HepG2 (cell line): ENCODE measurements at regions not wholly inside any gene's neighbourhood (a gene's known extent, or its start where the extent isn't known, plus 50 kb on each side); places are given as distances from the start of the nearest gene placed in this dataset.
"Not testable (repeated sequence)": the region's sequence is repeated elsewhere in the genome, so short reads cannot be mapped to it uniquely, and the experiment has no call there.

Experiments used
- ATAC-seq: fragments of 200-7000 bp; cut with Tn5 transposase; 3 replicates; pipeline ENCODE4 v1.9.1; 2020; ENCODE audit warnings: mild to moderate bottlenecking, moderate library complexity
- BruUV-seq: library from RNA; stranded (reverse); fragments of 400-500 nt; replicated peaks from 2 replicates; lab custom pipeline; 2021; lab: Mats Ljungman, UMichigan
- CTCF ChIA-PET: fragments of 300-600 bp; formaldehyde crosslinking; extraction: SDS; loops from one replicate; lab custom pipeline; 2021; ENCODE audit warnings: low total read pairs, inconsistent platforms, low intra/inter-chr PET ratio; lab: Yijun Ruan, JAX
- POLR2A ChIA-PET: fragments of 350-600 bp; sonication (Branson Sonifier 250); formaldehyde crosslinking; loops from one replicate; lab custom pipeline; 2020; ENCODE audit warnings: antibody characterized with exemption, inconsistent platforms; lab: Yijun Ruan, JAX
- DNase-seq: peaks from one replicate; pipeline ENCODE4 v3.0.0-alpha.2; 2015; ENCODE audit warnings: low spot score
- FAIRE-seq: peaks from 3 replicates; lab custom pipeline; 2011; peaks lifted over from hg19 to GRCh38; lab: Jason Lieb, UNC
- H2AFZ ChIP-seq: one replicate; pipeline ENCODE4 v1.6.1; 2011; ENCODE audit warnings: low read length, inconsistent platforms
- H3K27ac ChIP-seq: fragments of 300-600 bp; 3 replicates; pipeline ENCODE4 v1.8.0; 2011; ENCODE audit warnings: mixed run types, mild to moderate bottlenecking, mixed read lengths, low read length, inconsistent platforms; ENCODE audit not compliant: insufficient read depth; ENCODE audit errors: extremely low read length
- H3K27me3 ChIP-seq, 2 experiments: fragments of 200-600 bp in 1 of 2; 2 replicates in 1 of 2; 3 replicates in 1 of 2; pipeline versions ENCODE4 v1.6.0 to v1.8.0; 2011; ENCODE audit warnings: low read length in 2 of 2, mild to moderate bottlenecking in 2 of 2, moderate library complexity in 2 of 2, inconsistent platforms in 1 of 2; ENCODE audit not compliant: insufficient read depth in 2 of 2, control insufficient read depth in 1 of 2
- H3K36me3 ChIP-seq, 2 experiments: fragments of 200-600 bp in 1 of 2; replicated peaks in 1 of 2; 2 replicates in 1 of 2; 3 replicates in 1 of 2; pipeline versions ENCODE4 v1.5.1 to v1.8.0; 2011; ENCODE audit warnings: low read length in 2 of 2, inconsistent platforms in 1 of 2; ENCODE audit not compliant: insufficient read depth in 2 of 2, control insufficient read depth in 1 of 2
- H3K4me1 ChIP-seq: 2 replicates; pipeline ENCODE4 v1.5.1; 2012; ENCODE audit warnings: low read length, inconsistent platforms; ENCODE audit not compliant: insufficient read depth
- H3K4me2 ChIP-seq: 2 replicates; pipeline ENCODE4 v1.6.0; 2011; ENCODE audit warnings: low read depth, low read length, inconsistent platforms
- H3K4me3 ChIP-seq, 3 experiments: fragments of 200-600 bp in 1 of 3; sonication (generic), shearing (Covaris generic) in 1 of 3; replicated peaks in 1 of 3; 2 replicates each; pipeline ENCODE4 v1.5.1; 2011 to 2016; ENCODE audit warnings: low read length in 3 of 3, inconsistent platforms in 2 of 3, low read depth in 2 of 3, mild to moderate bottlenecking in 2 of 3, control low read depth in 1 of 3, mixed read lengths in 1 of 3; ENCODE audit not compliant: insufficient read depth in 1 of 3
- H3K79me2 ChIP-seq: one replicate; pipeline ENCODE4 v1.6.1; 2011; ENCODE audit warnings: low read length, inconsistent platforms; ENCODE audit not compliant: insufficient read depth
- H3K9ac ChIP-seq: 2 replicates; pipeline ENCODE4 v1.6.0; 2011; ENCODE audit warnings: mild to moderate bottlenecking, low read depth, low read length, inconsistent platforms; ENCODE audit not compliant: insufficient read depth
- H3K9me3 ChIP-seq: 2 replicates; pipeline ENCODE4 v1.5.1; 2012; ENCODE audit warnings: mild to moderate bottlenecking, low read length
- H4K20me1 ChIP-seq: 2 replicates; pipeline ENCODE4 v1.6.0; 2011; ENCODE audit warnings: inconsistent platforms, mild to moderate bottlenecking, low read length, moderate library complexity; ENCODE audit not compliant: insufficient read depth
- ASH2L ChIP-seq: fragments of 300-600, 200-600 bp; sonication (generic); IDR thresholded peaks from 2 replicates; pipeline ENCODE4 v1.7.0; 2017; ENCODE audit warnings: low read depth, mild to moderate bottlenecking, moderate library complexity, mixed read lengths, low read length; ENCODE audit not compliant: insufficient read length
- PHF20 ChIP-seq: sonication (generic); formaldehyde crosslinking; IDR thresholded peaks from 2 replicates; pipeline ENCODE4 v1.5.0; 2020; ENCODE audit warnings: mild to moderate bottlenecking, missing genetic modification reagents
- PLRG1 ChIP-seq: fragments of 450-650 bp; conservative IDR thresholded peaks from 2 replicates; pipeline ENCODE4 v1.6.1; 2016
- U2AF1 ChIP-seq: fragments of 200-400 bp; formaldehyde crosslinking; optimal IDR thresholded peaks from 2 replicates; pipeline ENCODE3; 2017; ENCODE audit warnings: mild to moderate bottlenecking, low read depth, low read length
- ZNF317 ChIP-seq: sonication (generic); formaldehyde crosslinking; IDR thresholded peaks from 2 replicates; pipeline ENCODE4 v1.5.0; 2020; ENCODE audit warnings: mild to moderate bottlenecking, missing genetic modification reagents
- in situ Hi-C: cut with HindIII; loops from 2 replicates; pipeline ENCODE4 v1.10.0; 2017; ENCODE audit warnings: low pct_unique_long_range_greater_than_20kb; ENCODE audit not compliant: extremely low pct_ligation_motif_present
- intact Hi-C: fragments of 100-400 bp; cut with micrococcal nuclease; formaldehyde crosslinking; loops from one replicate; pipeline ENCODE4 v1.10.0; 2022; ENCODE audit not compliant: unreplicated experiment

- ATAC-seq (no peak), FAIRE-seq (no peak), DNase-seq (no peak)
- no peaks in the 10 kb centered on the region for H3K27me3 ChIP-seq
- TF ChIP-seq PLRG1 (no peak), ASH2L (no peak), PHF20 (CRISPR knock-in tag) (no peak), ZNF317 (CRISPR knock-in tag) (no peak), U2AF1 (no peak)
- H3K79me2 ChIP-seq = no peaks in the 10 kb centered on the region
- H2AFZ ChIP-seq = no peak overlapping the region
- no peak overlapping the region for H3K4me3 ChIP-seq
- no peak overlapping the region for H3K27ac ChIP-seq
- no peaks in the 10 kb centered on the region for H3K4me1 ChIP-seq
- intact Hi-C loops (no loop called here), in situ Hi-C loops (no loop called here)
- CTCF ChIA-PET = no interaction called here
- H4K20me1 ChIP-seq = no peaks in the 10 kb centered on the region
- no TSS peak for BruUV-seq
- H3K36me3 ChIP-seq = no peaks in the 10 kb centered on the region
- H3K9me3 ChIP-seq = peaks cover 39% of the 10 kb centered on the region
- H3K9ac ChIP-seq = no peak overlapping the region
- H3K4me2 ChIP-seq = no peak overlapping the region
- POLR2A ChIA-PET = no interaction called here
Measured at GRCh38 chr17:71104225-71104624, 934.9 kb downstream of the KCNJ2 start.

- H3K27ac ChIP-seq, H3K4me2 ChIP-seq, H3K4me3 ChIP-seq, DNase-seq, H3K36me3 ChIP-seq, H2AFZ ChIP-seq, H4K20me1 ChIP-seq, ATAC-seq, H3K27me3 ChIP-seq, BruUV-seq, FAIRE-seq, H3K79me2 ChIP-seq, intact Hi-C loops, CTCF ChIA-PET, H3K9ac ChIP-seq, in situ Hi-C loops, POLR2A ChIA-PET: not testable (repeated sequence)
- Histone ChIP-seq H3K9me3 (peaks cover 24% of the 10 kb centered on the region), H3K4me1 (peaks cover 14% of the 10 kb centered on the region)
Measured at GRCh38 chr17:71106056-71106455, 936.7 kb downstream of the KCNJ2 start.
